ENCODE measurements at regions not wholly inside any gene's neighbourhood (a gene's known extent, or its start where the extent isn't known, plus 50 kb on each side); places are given as distances from the start of the nearest gene placed in this dataset.

DNA sequence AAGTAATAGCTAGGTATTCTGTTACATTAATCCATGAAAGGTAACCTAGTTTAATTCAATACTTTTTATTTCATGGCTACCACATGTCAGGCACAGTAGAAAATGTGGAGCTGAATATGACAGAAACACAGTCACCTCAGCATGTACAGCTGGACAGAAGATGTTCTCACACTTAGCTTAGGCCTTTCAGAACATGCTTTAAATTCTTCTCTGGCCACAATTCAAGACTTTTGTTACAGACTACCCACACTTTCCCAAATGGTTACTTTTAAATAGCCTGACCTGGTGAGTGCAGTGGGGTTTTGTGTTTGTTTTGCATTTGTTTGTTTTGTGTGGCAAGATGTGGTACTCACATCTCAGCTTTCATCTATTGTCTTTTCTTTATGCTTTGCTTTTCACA is 1079.5 kb downstream of the IGSF11 start:
- Histone ChIP-seq H3K4me1 (ENCODE audit: control insufficient read depth, insufficient read depth, low read length) (no peaks in the 10 kb centered on the region), H3K4me3 (ENCODE audit: low read length in 2 of 2) (no peak overlapping the region), H3K36me3 (ENCODE audit: control insufficient read depth in 2 of 2, insufficient read depth in 2 of 2, low read length in 2 of 2) (no peaks in the 10 kb centered on the region), H3K9me3 (ENCODE audit: control insufficient read depth in 2 of 2, low read length in 2 of 2) (no peaks in the 10 kb centered on the region), H3K27me3 (ENCODE audit: control insufficient read depth in 1 of 2, insufficient read depth in 2 of 2, low read length in 2 of 2) (no peaks in the 10 kb centered on the region), H3K9ac (ENCODE audit: low read length in 2 of 2) (no peak overlapping the region), H3K27ac (ENCODE audit: low read length) (no peak overlapping the region)

DNA sequence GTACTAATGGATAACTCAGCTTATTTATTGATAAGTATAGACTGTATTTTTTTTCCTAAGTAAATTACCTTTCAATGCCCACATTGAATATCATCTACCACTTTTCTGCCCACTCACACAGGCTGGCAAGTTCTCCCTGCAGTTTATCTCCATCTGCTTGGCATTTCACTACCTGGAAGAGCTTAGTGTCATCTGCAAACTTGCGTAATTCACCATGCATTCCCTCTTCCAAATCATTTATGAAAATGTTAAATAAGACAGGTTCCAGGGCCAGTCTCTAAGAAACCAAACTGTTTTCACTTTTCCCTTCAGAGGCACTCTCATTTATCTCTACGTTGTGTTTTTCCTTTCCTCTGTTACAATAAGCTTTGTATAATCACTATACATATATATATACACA is 1076.6 kb downstream of the IGSF11 start:
- no peak overlapping the region for H3K4me3 ChIP-seq (ENCODE audit: low read length in 2 of 2)
- H3K27ac ChIP-seq (ENCODE audit: low read length): no peak overlapping the region
- no peaks in the 10 kb centered on the region for H3K27me3 ChIP-seq (ENCODE audit: control insufficient read depth in 1 of 2, insufficient read depth in 2 of 2, low read length in 2 of 2)
- H3K4me1 ChIP-seq (ENCODE audit: control insufficient read depth, insufficient read depth, low read length): no peaks in the 10 kb centered on the region
- no peak overlapping the region for H3K9ac ChIP-seq (ENCODE audit: low read length in 2 of 2)
- H3K36me3 ChIP-seq (ENCODE audit: control insufficient read depth in 2 of 2, insufficient read depth in 2 of 2, low read length in 2 of 2): no peaks in the 10 kb centered on the region
- no peaks in the 10 kb centered on the region for H3K9me3 ChIP-seq (ENCODE audit: control insufficient read depth in 2 of 2, low read length in 2 of 2)

DNA sequence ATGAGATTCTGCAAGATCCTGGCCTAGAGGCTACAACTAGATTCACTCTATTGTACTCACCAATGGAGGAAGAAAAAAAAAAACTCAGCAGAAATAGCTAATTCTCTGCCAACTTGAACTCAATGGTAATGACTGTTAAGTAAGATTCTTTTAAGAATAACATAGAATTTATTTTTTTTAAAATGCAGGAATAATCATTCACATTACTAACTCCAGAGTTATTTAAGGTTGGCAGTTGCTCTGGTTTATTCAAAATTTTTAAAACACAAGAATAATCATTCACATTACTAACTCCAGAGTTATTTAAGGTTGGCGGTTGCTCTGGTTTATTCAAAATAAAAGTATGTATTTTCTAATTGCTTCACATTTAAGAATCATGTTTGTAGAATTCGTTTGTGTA is 1071.9 kb downstream of the IGSF11 start:
- no peak overlapping the region for H3K27ac ChIP-seq (ENCODE audit: low read length)
- no peaks in the 10 kb centered on the region for H3K27me3 ChIP-seq (ENCODE audit: control insufficient read depth in 1 of 2, insufficient read depth in 2 of 2, low read length in 2 of 2)
- no peak overlapping the region for H3K9ac ChIP-seq (ENCODE audit: low read length in 2 of 2)
- H3K4me3 ChIP-seq (ENCODE audit: low read length in 2 of 2): no peak overlapping the region
- no peaks in the 10 kb centered on the region for H3K9me3 ChIP-seq (ENCODE audit: control insufficient read depth in 2 of 2, low read length in 2 of 2)
- H3K36me3 ChIP-seq (ENCODE audit: control insufficient read depth in 2 of 2, insufficient read depth in 2 of 2, low read length in 2 of 2): no peaks in the 10 kb centered on the region
- no peaks in the 10 kb centered on the region for H3K4me1 ChIP-seq (ENCODE audit: control insufficient read depth, insufficient read depth, low read length)

DNA sequence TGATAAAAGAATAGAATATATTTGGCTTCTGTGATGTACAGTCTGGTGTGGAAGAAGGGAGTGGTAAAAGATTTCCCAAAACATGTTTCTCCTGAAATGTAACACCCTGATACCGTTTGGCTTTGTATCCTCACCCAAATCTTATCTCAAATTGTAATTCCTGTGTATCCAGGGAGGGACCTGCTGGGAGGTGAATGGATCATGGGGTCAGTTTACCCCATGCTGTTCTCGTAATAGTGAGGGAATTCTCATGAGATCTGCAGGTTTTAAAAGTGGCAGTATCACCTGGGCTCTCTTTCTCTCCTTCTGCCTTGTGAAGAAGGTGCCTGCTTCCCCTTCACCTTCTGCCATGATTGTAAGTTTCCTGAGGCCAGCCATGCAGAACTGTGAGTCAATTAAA is 1070.8 kb downstream of the IGSF11 start:
- Histone ChIP-seq H3K9me3 (ENCODE audit: control insufficient read depth in 2 of 2, low read length in 2 of 2) (no peaks in the 10 kb centered on the region), H3K27me3 (ENCODE audit: control insufficient read depth in 1 of 2, insufficient read depth in 2 of 2, low read length in 2 of 2) (no peaks in the 10 kb centered on the region), H3K36me3 (ENCODE audit: control insufficient read depth in 2 of 2, insufficient read depth in 2 of 2, low read length in 2 of 2) (no peaks in the 10 kb centered on the region), H3K9ac (ENCODE audit: low read length in 2 of 2) (no peak overlapping the region), H3K4me1 (ENCODE audit: control insufficient read depth, insufficient read depth, low read length) (no peaks in the 10 kb centered on the region), H3K27ac (ENCODE audit: low read length) (no peak overlapping the region), H3K4me3 (ENCODE audit: low read length in 2 of 2) (no peak overlapping the region)

DNA sequence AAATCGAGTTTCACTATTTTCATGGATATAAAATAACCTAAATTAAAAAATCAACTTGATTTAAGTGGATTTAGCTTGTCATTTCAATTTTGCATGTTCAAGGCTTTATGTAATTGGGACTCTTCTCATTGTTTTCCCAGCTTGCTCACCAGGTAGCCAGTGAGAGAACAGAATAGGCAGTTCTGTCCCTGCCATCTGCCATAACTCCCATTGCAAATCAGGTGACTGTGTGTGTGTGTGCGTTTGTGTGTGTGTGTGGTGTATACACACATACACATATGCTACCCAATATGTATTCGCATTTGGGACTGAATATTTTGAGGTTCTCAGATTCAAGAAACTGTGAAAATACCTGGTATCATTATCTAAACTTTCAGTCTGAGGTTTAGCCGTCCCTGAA is 1069.8 kb downstream of the IGSF11 start:
- no peak overlapping the region for H3K27ac ChIP-seq (ENCODE audit: low read length)
- no peaks in the 10 kb centered on the region for H3K27me3 ChIP-seq (ENCODE audit: control insufficient read depth in 1 of 2, insufficient read depth in 2 of 2, low read length in 2 of 2)
- H3K9ac ChIP-seq (ENCODE audit: low read length in 2 of 2): no peak overlapping the region
- no peaks in the 10 kb centered on the region for H3K4me1 ChIP-seq (ENCODE audit: control insufficient read depth, insufficient read depth, low read length)
- no peak overlapping the region for H3K4me3 ChIP-seq (ENCODE audit: low read length in 2 of 2)
- H3K9me3 ChIP-seq (ENCODE audit: control insufficient read depth in 2 of 2, low read length in 2 of 2): no peaks in the 10 kb centered on the region
- H3K36me3 ChIP-seq (ENCODE audit: control insufficient read depth in 2 of 2, insufficient read depth in 2 of 2, low read length in 2 of 2): no peaks in the 10 kb centered on the region

DNA sequence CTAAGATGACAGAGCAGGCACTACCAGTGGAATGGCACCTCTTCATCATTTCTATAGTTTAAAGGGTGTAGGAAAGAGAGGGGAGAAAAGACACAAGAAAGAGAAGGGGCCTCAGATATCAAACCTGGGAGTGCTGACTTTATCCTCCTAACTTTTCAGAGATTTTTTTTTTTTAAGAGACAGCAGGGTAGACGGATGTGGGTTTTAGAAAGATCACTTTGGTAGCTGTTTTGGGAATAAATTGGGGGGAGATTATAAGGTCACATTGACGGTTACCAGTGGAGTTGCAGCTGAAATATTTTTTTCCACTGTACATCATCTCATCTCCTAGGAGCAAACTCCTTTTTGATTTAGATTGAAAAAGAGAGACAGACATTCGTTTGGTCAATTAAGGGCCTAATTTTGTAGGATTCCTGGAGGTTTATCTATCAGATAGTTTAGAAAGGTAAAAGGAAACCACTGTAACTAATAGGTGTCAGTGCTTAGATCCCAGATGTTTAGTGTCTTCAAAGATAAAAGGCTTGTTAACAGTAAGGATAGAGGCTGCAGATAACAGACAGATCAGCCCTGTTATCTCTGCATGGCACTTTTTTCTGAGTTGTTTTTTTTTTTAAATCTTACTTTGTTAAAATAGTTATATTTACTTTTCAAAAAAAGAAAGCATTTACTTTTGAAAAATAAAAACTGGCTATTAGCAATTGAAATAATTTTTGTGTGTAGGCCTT is 1057.0 kb downstream of the IGSF11 start:
- Histone ChIP-seq H3K36me3 (ENCODE audit: control insufficient read depth in 2 of 2, insufficient read depth in 2 of 2, low read length in 2 of 2) (no peaks in the 10 kb centered on the region), H3K4me3 (ENCODE audit: low read length in 2 of 2) (no peak overlapping the region), H3K4me1 (ENCODE audit: control insufficient read depth, insufficient read depth, low read length) (no peaks in the 10 kb centered on the region), H3K27me3 (ENCODE audit: control insufficient read depth in 1 of 2, insufficient read depth in 2 of 2, low read length in 2 of 2) (no peaks in the 10 kb centered on the region), H3K27ac (ENCODE audit: low read length) (no peak overlapping the region), H3K9me3 (ENCODE audit: control insufficient read depth in 2 of 2, low read length in 2 of 2) (no peaks in the 10 kb centered on the region), H3K9ac (ENCODE audit: low read length in 2 of 2) (no peak overlapping the region)

DNA sequence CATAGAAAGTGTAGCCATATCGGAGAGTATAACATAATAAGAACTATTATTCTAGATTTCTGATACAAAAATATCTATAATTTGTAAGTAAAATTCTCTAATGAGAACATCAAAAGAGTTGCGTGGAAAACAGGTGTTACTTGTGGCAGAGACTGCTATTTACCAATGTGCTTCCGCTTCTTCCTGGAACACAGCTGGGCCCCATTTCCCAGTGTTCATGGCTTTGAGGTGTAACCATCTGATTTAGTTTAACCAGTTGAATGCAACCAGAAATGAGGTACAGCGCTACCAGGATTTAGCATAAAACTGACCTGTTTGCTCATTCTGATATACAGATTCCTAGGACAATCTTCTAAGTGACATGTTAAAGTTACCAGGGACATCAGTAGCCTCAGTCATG is 1055.2 kb downstream of the IGSF11 start:
- Histone ChIP-seq H3K9me3 (ENCODE audit: control insufficient read depth in 2 of 2, low read length in 2 of 2) (no peaks in the 10 kb centered on the region), H3K36me3 (ENCODE audit: control insufficient read depth in 2 of 2, insufficient read depth in 2 of 2, low read length in 2 of 2) (no peaks in the 10 kb centered on the region), H3K27me3 (ENCODE audit: control insufficient read depth in 1 of 2, insufficient read depth in 2 of 2, low read length in 2 of 2) (no peaks in the 10 kb centered on the region), H3K27ac (ENCODE audit: low read length) (no peak overlapping the region), H3K4me3 (ENCODE audit: low read length in 2 of 2) (no peak overlapping the region), H3K4me1 (ENCODE audit: control insufficient read depth, insufficient read depth, low read length) (no peaks in the 10 kb centered on the region), H3K9ac (ENCODE audit: low read length in 2 of 2) (no peak overlapping the region)

DNA sequence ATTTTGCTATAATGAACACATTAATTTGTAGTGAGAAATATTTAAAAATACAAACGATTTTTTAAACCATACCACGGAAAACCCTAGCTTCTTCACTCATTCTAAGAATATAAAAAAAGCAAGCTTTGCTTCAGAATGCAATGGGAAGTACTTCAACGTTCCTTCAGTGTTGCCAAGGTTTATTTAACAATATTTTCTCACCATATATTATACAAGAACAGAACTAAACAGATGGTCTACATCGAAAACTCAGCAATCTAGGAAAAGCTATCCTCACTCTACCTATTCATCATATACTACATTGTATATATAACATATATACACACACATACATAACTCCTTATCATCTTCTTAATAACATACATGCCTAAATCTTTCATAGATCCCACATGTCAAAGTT is 1047.4 kb downstream of the IGSF11 start:
- no peaks in the 10 kb centered on the region for H3K4me1 ChIP-seq (ENCODE audit: control insufficient read depth, insufficient read depth, low read length)
- H3K4me3 ChIP-seq (ENCODE audit: low read length in 2 of 2): no peak overlapping the region
- H3K9me3 ChIP-seq (ENCODE audit: control insufficient read depth in 2 of 2, low read length in 2 of 2): no peaks in the 10 kb centered on the region
- H3K9ac ChIP-seq (ENCODE audit: low read length in 2 of 2): no peak overlapping the region
- no peaks in the 10 kb centered on the region for H3K27me3 ChIP-seq (ENCODE audit: control insufficient read depth in 1 of 2, insufficient read depth in 2 of 2, low read length in 2 of 2)
- H3K27ac ChIP-seq (ENCODE audit: low read length): no peak overlapping the region
- H3K36me3 ChIP-seq (ENCODE audit: control insufficient read depth in 2 of 2, insufficient read depth in 2 of 2, low read length in 2 of 2): no peaks in the 10 kb centered on the region

DNA sequence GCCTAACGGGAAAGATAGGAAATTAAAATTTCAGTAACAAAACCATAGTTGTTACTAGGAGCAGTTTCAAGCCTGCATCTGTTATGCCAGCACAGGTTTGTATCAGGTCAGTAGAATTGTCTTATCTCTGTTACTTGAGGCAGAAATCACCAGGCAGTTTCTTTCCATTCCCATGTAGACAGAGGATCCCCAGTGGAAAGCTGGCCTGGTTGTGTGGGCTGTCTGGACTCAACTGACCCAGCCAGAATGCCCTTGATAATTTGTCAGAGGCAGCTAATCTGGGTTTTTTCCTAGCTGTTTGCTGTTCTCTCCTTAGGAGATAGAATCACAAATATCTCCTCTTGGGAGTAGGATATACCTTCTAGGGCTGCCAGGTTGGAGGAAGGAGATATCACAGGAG is 1044.7 kb downstream of the IGSF11 start:
- Histone ChIP-seq H3K27me3 (ENCODE audit: control insufficient read depth in 1 of 2, insufficient read depth in 2 of 2, low read length in 2 of 2) (peaks cover 0 to 4% of the 10 kb centered on the region in 2 donors), H3K36me3 (ENCODE audit: control insufficient read depth in 2 of 2, insufficient read depth in 2 of 2, low read length in 2 of 2) (no peaks in the 10 kb centered on the region), H3K4me3 (ENCODE audit: low read length in 2 of 2) (no peak overlapping the region), H3K4me1 (ENCODE audit: control insufficient read depth, insufficient read depth, low read length) (no peaks in the 10 kb centered on the region), H3K9ac (ENCODE audit: low read length in 2 of 2) (no peak overlapping the region), H3K27ac (ENCODE audit: low read length) (no peak overlapping the region), H3K9me3 (ENCODE audit: control insufficient read depth in 2 of 2, low read length in 2 of 2) (no peaks in the 10 kb centered on the region)

DNA sequence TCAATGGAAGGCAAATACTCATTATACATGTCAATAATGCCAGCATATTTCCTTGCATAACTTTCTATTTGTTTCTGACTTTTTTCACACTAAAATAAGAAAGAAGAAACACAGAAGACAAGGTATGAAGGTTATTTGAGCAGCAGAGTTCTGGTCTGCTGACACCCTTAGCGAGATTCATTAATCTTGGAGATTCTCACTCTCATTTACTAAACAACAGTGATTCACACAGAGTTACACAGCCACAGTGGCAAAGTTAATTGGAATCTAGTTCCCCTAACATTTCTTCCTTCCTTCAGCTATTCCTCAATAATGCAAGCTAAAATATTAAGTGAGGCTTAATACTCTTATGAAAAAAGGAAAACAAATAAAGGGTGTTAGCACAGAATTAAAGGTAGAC is 1044.0 kb downstream of the IGSF11 start:
- no peak overlapping the region for H3K9ac ChIP-seq (ENCODE audit: low read length in 2 of 2)
- no peaks in the 10 kb centered on the region for H3K36me3 ChIP-seq (ENCODE audit: control insufficient read depth in 2 of 2, insufficient read depth in 2 of 2, low read length in 2 of 2)
- H3K9me3 ChIP-seq (ENCODE audit: control insufficient read depth in 2 of 2, low read length in 2 of 2): no peaks in the 10 kb centered on the region
- no peaks in the 10 kb centered on the region for H3K4me1 ChIP-seq (ENCODE audit: control insufficient read depth, insufficient read depth, low read length)
- H3K4me3 ChIP-seq (ENCODE audit: low read length in 2 of 2): no peak overlapping the region
- no peak overlapping the region for H3K27ac ChIP-seq (ENCODE audit: low read length)
- peaks cover 0 to 4% of the 10 kb centered on the region in 2 donors for H3K27me3 ChIP-seq (ENCODE audit: control insufficient read depth in 1 of 2, insufficient read depth in 2 of 2, low read length in 2 of 2)

DNA sequence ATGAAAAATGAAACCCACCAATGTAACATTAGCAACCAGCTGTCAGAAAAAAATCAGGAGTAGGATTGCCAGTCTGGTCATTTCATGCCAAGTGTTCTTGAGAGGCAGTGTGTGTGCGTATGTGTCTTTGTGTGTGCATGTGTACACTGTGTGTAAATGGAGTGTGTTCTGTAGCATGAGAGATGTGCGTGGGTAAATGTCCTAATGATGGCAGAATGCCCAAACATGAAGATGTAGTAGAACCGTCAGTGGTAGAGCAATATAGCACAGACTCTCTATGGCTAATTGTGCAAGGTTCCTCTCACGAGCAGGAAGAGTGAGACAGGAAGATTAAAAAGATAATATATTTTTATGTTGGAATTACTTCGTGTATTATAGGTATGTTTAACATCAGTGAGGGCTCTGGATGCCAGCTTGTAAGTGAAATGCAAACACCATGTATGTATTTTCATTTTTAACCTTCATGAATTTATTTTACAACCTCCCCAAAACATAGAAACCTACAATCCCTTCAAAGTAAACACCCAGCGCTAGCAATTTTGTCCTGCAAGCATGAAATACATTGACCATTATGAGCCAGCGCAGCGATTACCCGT is 1038.7 kb downstream of the IGSF11 start:
- Histone ChIP-seq H3K9ac (ENCODE audit: low read length in 2 of 2) (no peak overlapping the region), H3K4me1 (ENCODE audit: control insufficient read depth, insufficient read depth, low read length) (peaks cover 3% of the 10 kb centered on the region), H3K4me3 (ENCODE audit: low read length in 2 of 2) (peak overlapping the region in 1 of 2 donors; percentile 5), H3K36me3 (ENCODE audit: control insufficient read depth in 2 of 2, insufficient read depth in 2 of 2, low read length in 2 of 2) (no peaks in the 10 kb centered on the region), H3K9me3 (ENCODE audit: control insufficient read depth in 2 of 2, low read length in 2 of 2) (no peaks in the 10 kb centered on the region), H3K27me3 (ENCODE audit: control insufficient read depth in 1 of 2, insufficient read depth in 2 of 2, low read length in 2 of 2) (peaks cover 0 to 4% of the 10 kb centered on the region in 2 donors), H3K27ac (ENCODE audit: low read length) (no peak overlapping the region)
